HG03565 (cell line): ENCODE measurements at regions not wholly inside any gene's neighbourhood (a gene's known extent, or its start where the extent isn't known, plus 50 kb on each side); places are given as distances from the start of the nearest gene placed in this dataset.

Source experiments
- ATAC-seq: cut with Tn5 transposase; IDR thresholded peaks from one replicate; pipeline ENCODE4 v1.9.1; 2021; ENCODE audit warnings: mild to moderate bottlenecking, moderate library complexity; ENCODE audit not compliant: unreplicated experiment

- ATAC-seq, result no peak
Observed at GRCh38 chr2:63775191-63775590, 66.5 kb upstream of the UGP2 start.

GRCh38 chr2:63776382-63776781 lies 65.3 kb upstream of the UGP2 start:
- ATAC-seq, result no peak

- ATAC-seq, result no peak
Observed at GRCh38 chr2:63777816-63778215, 63.9 kb upstream of the UGP2 start.

DNA sequence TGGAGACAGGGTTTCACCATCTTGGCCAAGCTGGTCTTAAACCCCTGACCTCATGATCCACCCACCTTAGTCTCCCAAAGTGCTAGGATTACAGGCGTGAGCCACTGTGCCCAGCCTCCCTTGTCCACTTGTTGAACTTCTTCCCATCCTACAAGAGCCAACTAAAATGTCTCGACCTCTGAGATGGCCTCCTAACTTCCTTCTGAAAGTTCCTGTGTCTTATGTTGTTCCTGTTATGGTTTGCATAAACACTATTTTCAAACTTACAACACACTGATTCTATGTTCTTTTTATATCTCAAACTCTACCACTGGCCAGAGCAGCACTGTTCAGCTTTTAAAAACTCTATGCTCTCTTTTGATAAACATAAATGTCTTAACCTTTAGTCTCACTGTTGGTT lies 63.3 kb upstream of the UGP2 start:
- no peak for ATAC-seq

- no peak for ATAC-seq
Observed at GRCh38 chr2:63780518-63781155, 61.1 kb upstream of the UGP2 start.

- ATAC-seq, result no peak
Observed at GRCh38 chr2:63784461-63784860, 57.2 kb upstream of the UGP2 start.

DNA sequence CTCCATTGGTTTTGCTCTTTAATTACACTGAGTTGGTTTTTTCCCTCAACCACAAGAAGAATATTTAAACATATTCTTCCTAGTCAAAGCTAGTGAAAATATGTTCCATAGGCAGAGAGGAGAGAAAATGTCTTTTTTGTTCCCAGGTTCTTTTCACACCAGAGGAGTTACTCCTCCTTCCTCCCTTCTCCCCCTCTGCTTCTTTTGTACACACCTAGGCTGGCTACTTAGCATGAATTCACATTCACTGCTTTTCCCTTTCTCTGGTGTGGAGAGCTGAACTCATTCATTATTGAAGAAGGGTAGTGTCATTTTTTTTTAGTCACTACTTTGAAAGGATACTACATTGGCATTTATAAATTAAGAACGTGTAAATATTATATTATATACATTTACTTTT lies 56.6 kb upstream of the UGP2 start:
- no peak for ATAC-seq

DNA sequence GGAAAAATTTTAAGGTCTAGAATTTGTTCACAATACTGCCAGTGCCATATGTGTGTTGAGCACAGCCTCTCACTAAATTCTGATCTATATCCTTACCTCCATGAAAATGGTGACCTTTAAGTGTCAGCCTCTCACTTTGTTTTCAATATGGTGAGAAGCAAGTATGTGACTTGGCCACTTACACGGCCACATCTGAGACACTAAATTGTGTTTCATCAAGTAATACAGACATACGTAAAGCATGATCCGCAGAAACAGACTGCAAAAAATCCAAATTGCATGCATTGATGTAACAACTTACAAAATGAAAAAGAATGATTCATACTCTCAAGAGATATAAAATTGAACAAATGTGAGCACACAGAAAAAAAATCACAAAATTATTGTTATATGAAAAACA lies 55.2 kb upstream of the UGP2 start:
- no peak for ATAC-seq

DNA sequence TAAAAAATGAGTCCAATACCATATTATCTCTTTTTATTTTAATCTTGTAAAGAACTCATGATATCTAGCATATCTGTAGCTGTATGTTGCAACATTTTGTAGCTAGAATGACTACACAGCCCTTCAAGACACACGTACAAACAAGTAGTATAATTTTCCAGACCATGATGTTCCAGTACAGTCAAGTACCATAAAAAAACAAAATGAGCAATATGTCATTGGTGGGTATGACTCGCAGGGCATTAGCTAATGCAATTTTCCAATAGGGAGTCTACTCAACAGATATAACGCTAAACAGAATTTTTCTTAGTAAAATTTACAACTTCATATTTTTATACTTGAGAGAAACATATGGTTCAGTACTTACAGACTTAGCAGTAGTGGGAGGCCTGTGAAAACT lies 53.6 kb upstream of the UGP2 start:
- no peak for ATAC-seq

- no peak for ATAC-seq
Observed at GRCh38 chr2:63789338-63790020, 52.2 kb upstream of the UGP2 start.

GRCh38 chr2:63790491-63790890 lies 51.2 kb upstream of the UGP2 start:
- no peak for ATAC-seq

- ATAC-seq, result no peak
Observed at GRCh38 chr2:63790906-63791305, 50.8 kb upstream of the UGP2 start.

DNA sequence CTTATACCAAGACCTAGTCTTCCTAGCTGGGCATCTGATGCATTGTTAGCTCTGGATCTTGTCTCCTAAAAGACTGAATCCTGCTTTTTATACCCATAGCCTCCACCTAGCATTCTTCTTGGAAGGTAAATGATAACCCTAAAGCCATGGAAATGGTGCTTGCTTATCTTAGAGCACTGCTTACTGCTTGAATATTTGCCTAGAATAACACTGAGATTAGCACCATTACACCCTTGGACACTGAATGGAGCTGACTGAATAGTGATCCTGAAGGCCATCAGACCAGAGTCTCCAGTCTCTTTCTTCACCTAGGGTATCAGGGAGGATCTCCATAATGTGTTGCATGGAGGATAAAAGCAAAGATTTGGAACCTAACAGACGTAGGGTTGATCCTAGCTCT lies 50.3 kb upstream of the UGP2 start:
- ATAC-seq, result no peak
